Caco-2 (cell line): ENCODE measurements at regions not wholly inside any gene's neighbourhood (a gene's known extent, or its start where the extent isn't known, plus 50 kb on each side); places are given as distances from the start of the nearest gene placed in this dataset.

ENCODE experiments used
- BruUV-seq: library from RNA; stranded (reverse); fragments of 400-500 nt; replicated peaks from 2 replicates; lab custom pipeline; 2021; lab: Mats Ljungman, UMichigan
- CTCF ChIA-PET: fragments of 300-600 bp; sonication (Branson Sonifier 250); formaldehyde crosslinking; loops from one replicate; lab custom pipeline; 2022; ENCODE audit warnings: antibody characterized with exemption; lab: Charles Lee
- POLR2A ChIA-PET: fragments of 300-600 bp; sonication (Branson Sonifier 250); formaldehyde crosslinking; loops from one replicate; lab custom pipeline; 2022; ENCODE audit warnings: antibody characterized with exemption; lab: Charles Lee
- DNase-seq, 2 experiments: peaks; one replicate each; pipeline versions ENCODE4 v3.0.0 to v3.0.0-alpha.2; 2020 to 2022
- H3K27me3 ChIP-seq: replicated peaks from 2 replicates; pipeline ENCODE4 v1.6.0; 2011; ENCODE audit warnings: low read length; ENCODE audit not compliant: control insufficient read depth, insufficient read depth
- H3K36me3 ChIP-seq: 2 replicates; pipeline ENCODE4 v1.5.1; 2011; ENCODE audit warnings: low read length; ENCODE audit not compliant: control insufficient read depth, insufficient read depth
- H3K4me1 ChIP-seq: fragments of 250-450 bp; sonication (Bioruptor Pico); 2 replicates; pipeline ENCODE4 v1.5.1; 2020; ENCODE audit warnings: mild to moderate bottlenecking
- H3K4me3 ChIP-seq: 2 replicates; pipeline ENCODE4 v1.5.1; 2011; ENCODE audit warnings: low read depth, mild to moderate bottlenecking, control low read depth, low read length
- H3K9me3 ChIP-seq: fragments of 250-450 bp; sonication (Bioruptor Pico); 2 replicates; pipeline ENCODE4 v1.5.1; 2020; ENCODE audit warnings: mild to moderate bottlenecking, moderate library complexity
- H3K27ac Mint-ChIP-seq: one replicate; pipeline ENCODE4 v1.8.0; 2022; ENCODE audit warnings: mixed read lengths; ENCODE audit not compliant: unreplicated experiment
- H3K27me3 Mint-ChIP-seq: one replicate; pipeline ENCODE4 v1.8.0; 2022; ENCODE audit warnings: mixed read lengths; ENCODE audit not compliant: insufficient read depth, unreplicated experiment
- H3K36me3 Mint-ChIP-seq: one replicate; pipeline ENCODE4 v1.8.0; 2022; ENCODE audit warnings: mild to moderate bottlenecking, mixed read lengths; ENCODE audit not compliant: insufficient read depth, unreplicated experiment
- H3K4me1 Mint-ChIP-seq: one replicate; pipeline ENCODE4 v1.8.0; 2022; ENCODE audit warnings: low read depth, mixed read lengths; ENCODE audit not compliant: unreplicated experiment
- H3K4me3 Mint-ChIP-seq: one replicate; pipeline ENCODE4 v1.8.0; 2022; ENCODE audit warnings: mild to moderate bottlenecking, moderate library complexity, mixed read lengths; ENCODE audit not compliant: unreplicated experiment
- H3K9me3 Mint-ChIP-seq: one replicate; pipeline ENCODE4 v1.8.0; 2022; ENCODE audit warnings: mixed read lengths; ENCODE audit not compliant: unreplicated experiment
- intact Hi-C: fragments of 100-400 bp; cut with micrococcal nuclease; formaldehyde crosslinking; loops from one replicate; pipeline ENCODE4 v1.10.0; 2022; ENCODE audit not compliant: unreplicated experiment
- TF ChIP-seq, protein P1 (sequence below), 2 experiments: fragments of 200-600 bp in 1 of 2; IDR thresholded peaks; 1 replicate in 1 of 2; 2 replicates in 1 of 2; pipeline versions ENCODE4 v1.5.1 to v1.8.0; 2011 to 2022; ENCODE audit warnings: antibody characterized with exemption in 1 of 2, control low read depth in 1 of 2, inconsistent platforms in 1 of 2, low read depth in 1 of 2, low read length in 1 of 2, mild to moderate bottlenecking in 1 of 2, moderate library complexity in 1 of 2; ENCODE audit not compliant: insufficient read depth in 1 of 2, severe bottlenecking in 1 of 2, unreplicated experiment in 1 of 2

DNA sequence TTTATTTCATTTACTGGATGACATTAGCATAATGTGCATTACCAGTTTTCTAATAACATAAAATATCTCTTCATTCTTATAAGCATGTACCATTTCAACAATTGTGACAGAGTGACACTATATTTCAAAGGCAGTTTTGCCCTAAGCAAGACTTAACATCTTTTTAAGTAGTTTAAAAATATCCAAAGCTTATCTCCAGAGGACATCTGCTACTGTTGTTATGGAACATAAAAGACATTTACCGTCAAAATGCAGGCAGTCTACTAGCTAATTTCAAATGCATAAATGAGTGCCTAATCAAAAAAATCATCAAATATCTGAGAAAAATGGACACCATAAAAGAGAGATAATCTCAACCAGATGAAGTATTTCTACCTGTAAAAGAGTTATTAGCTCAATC is 782.4 kb upstream of the BRINP3 start:
- no peaks in the 10 kb centered on the region for H3K27me3 ChIP-seq
- no peak overlapping the region for H3K4me3 ChIP-seq
- Mint-ChIP-seq H3K27me3 (no peaks in the 10 kb centered on the region), H3K27ac (no peak overlapping the region), H3K9me3 (no peaks in the 10 kb centered on the region), H3K4me1 (no peaks in the 10 kb centered on the region), H3K36me3 (no peaks in the 10 kb centered on the region), H3K4me3 (no peak overlapping the region)
- CTCF ChIA-PET = no interaction called here
- no peak for DNase-seq
- intact Hi-C loops = no loop called here
- no peaks in the 10 kb centered on the region for H3K36me3 ChIP-seq
- no peaks in the 10 kb centered on the region for H3K4me1 ChIP-seq
- POLR2A ChIA-PET = no interaction called here
- no peaks in the 10 kb centered on the region for H3K9me3 ChIP-seq
- BruUV-seq = no TSS peak
- TF ChIP-seq, protein P1, sequence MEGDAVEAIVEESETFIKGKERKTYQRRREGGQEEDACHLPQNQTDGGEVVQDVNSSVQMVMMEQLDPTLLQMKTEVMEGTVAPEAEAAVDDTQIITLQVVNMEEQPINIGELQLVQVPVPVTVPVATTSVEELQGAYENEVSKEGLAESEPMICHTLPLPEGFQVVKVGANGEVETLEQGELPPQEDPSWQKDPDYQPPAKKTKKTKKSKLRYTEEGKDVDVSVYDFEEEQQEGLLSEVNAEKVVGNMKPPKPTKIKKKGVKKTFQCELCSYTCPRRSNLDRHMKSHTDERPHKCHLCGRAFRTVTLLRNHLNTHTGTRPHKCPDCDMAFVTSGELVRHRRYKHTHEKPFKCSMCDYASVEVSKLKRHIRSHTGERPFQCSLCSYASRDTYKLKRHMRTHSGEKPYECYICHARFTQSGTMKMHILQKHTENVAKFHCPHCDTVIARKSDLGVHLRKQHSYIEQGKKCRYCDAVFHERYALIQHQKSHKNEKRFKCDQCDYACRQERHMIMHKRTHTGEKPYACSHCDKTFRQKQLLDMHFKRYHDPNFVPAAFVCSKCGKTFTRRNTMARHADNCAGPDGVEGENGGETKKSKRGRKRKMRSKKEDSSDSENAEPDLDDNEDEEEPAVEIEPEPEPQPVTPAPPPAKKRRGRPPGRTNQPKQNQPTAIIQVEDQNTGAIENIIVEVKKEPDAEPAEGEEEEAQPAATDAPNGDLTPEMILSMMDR (IDR thresholded peaks at IDR 0.05; ENCODE audit: insufficient read depth in 1 of 2, low read depth in 1 of 2, low read length in 1 of 2, severe bottlenecking in 1 of 2, unreplicated experiment in 1 of 2) = no peak

DNA sequence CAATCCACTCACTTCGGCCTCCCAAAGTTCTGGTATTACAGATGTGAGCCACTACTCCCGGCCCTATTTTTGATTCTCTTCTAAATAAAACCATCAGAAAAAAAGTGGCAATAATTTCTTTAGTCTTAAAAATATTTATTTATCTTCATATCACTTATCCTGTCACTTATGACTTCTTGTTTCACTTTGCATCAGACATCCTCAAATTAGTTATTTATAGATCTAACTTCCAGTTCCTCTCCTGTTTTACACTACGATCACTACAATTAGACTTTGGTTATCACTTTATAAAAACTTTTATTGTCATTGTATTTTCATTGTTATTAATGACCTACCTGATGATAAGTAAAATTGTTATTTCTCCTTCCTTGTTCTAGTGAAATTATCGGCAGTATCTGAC is 783.4 kb upstream of the BRINP3 start:
- Mint-ChIP-seq H3K9me3 (no peaks in the 10 kb centered on the region), H3K36me3 (no peaks in the 10 kb centered on the region), H3K27ac (no peak overlapping the region), H3K4me1 (no peaks in the 10 kb centered on the region), H3K27me3 (no peaks in the 10 kb centered on the region), H3K4me3 (no peak overlapping the region)
- Histone ChIP-seq H3K4me1 (no peaks in the 10 kb centered on the region), H3K36me3 (no peaks in the 10 kb centered on the region), H3K27me3 (no peaks in the 10 kb centered on the region), H3K9me3 (no peaks in the 10 kb centered on the region), H3K4me3 (no peak overlapping the region)
- BruUV-seq = no TSS peak
- TF ChIP-seq, protein P1 (IDR thresholded peaks at IDR 0.05; ENCODE audit: insufficient read depth in 1 of 2, low read depth in 1 of 2, low read length in 1 of 2, severe bottlenecking in 1 of 2, unreplicated experiment in 1 of 2) = no peak
- POLR2A ChIA-PET = no interaction called here
- no peak for DNase-seq
- CTCF ChIA-PET = no interaction called here
- intact Hi-C loops = no loop called here

DNA sequence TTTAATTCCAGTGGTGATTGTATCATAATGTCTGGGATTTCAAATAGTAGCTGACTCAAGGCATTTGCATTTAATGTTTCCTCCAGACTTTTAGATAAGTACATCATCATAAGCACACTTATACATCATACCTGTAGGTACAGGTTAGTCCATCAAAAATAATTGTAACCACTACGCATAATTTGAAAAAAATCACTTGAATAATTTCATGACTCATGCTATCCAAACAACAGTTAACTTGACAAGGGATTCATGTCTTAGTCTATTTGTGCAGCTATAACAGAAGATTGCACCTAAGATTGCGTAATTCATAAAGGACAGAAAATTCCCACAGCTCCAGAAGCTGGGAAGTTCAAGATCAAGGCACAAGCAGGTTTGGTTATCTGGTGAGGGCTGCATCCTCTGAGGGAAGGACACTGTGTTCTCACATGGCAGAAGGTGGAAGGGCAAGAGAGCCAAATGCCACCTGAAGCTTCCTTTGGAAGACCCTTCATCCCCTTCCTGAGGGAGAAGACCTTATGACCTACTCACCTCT is 801.7 kb upstream of the BRINP3 start:
- Histone ChIP-seq H3K9me3 (no peaks in the 10 kb centered on the region), H3K4me1 (no peaks in the 10 kb centered on the region), H3K27me3 (no peaks in the 10 kb centered on the region), H3K36me3 (no peaks in the 10 kb centered on the region), H3K4me3 (no peak overlapping the region)
- TF ChIP-seq, protein P1 (IDR thresholded peaks at IDR 0.05; ENCODE audit: insufficient read depth in 1 of 2, low read depth in 1 of 2, low read length in 1 of 2, severe bottlenecking in 1 of 2, unreplicated experiment in 1 of 2) = no peak
- Mint-ChIP-seq H3K9me3 (peaks cover 24% of the 10 kb centered on the region), H3K27me3 (no peaks in the 10 kb centered on the region), H3K4me1 (no peaks in the 10 kb centered on the region), H3K36me3 (no peaks in the 10 kb centered on the region), H3K27ac (no peak overlapping the region), H3K4me3 (no peak overlapping the region)
- DNase-seq = no peak
- intact Hi-C loops = no loop called here
- BruUV-seq = no TSS peak
- CTCF ChIA-PET = no interaction called here
- POLR2A ChIA-PET = no interaction called here
